B cell (primary cell): ENCODE measurements at regions not wholly inside any gene's neighbourhood (a gene's known extent, or its start where the extent isn't known, plus 50 kb on each side); places are given as distances from the start of the nearest gene placed in this dataset.

Source experiments
- EZH2 ChIP-seq: IDR thresholded peaks from 2 replicates; pipeline ENCODE4 v1.6.1; 2012; ENCODE audit warnings: borderline replicate concordance, low read depth, mild to moderate bottlenecking, moderate library complexity, low read length; ENCODE audit not compliant: insufficient read depth, poor library complexity, severe bottlenecking
- TF ChIP-seq, protein P1 (sequence below): fragments of 200-600 bp; IDR thresholded peaks from one replicate; pipeline ENCODE4 v1.8.0; 2022; ENCODE audit warnings: antibody characterized with exemption, mild to moderate bottlenecking

GRCh38 chr3:106086636-106087035 lies 217.8 kb upstream of the CBLB start:
- TF ChIP-seq, protein P1, sequence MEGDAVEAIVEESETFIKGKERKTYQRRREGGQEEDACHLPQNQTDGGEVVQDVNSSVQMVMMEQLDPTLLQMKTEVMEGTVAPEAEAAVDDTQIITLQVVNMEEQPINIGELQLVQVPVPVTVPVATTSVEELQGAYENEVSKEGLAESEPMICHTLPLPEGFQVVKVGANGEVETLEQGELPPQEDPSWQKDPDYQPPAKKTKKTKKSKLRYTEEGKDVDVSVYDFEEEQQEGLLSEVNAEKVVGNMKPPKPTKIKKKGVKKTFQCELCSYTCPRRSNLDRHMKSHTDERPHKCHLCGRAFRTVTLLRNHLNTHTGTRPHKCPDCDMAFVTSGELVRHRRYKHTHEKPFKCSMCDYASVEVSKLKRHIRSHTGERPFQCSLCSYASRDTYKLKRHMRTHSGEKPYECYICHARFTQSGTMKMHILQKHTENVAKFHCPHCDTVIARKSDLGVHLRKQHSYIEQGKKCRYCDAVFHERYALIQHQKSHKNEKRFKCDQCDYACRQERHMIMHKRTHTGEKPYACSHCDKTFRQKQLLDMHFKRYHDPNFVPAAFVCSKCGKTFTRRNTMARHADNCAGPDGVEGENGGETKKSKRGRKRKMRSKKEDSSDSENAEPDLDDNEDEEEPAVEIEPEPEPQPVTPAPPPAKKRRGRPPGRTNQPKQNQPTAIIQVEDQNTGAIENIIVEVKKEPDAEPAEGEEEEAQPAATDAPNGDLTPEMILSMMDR: no peak
- no peak for TF ChIP-seq EZH2
